ENCODE measurements at regions not wholly inside any gene's neighbourhood (a gene's known extent, or its start where the extent isn't known, plus 50 kb on each side); places are given as distances from the start of the nearest gene placed in this dataset.
A peak's percentile ranks its signal among the peaks of the same experiment; 100 is the strongest.

GRCh38 chr3:72214066-72214951 is 429.4 kb upstream of the PROK2 start:
- no peak for DNase-seq

- DNase-seq = no peak
Observed at GRCh38 chr3:72213296-72214065, 428.5 kb upstream of the PROK2 start.

- no peak for DNase-seq
Observed at GRCh38 chr3:72212396-72212795, 427.4 kb upstream of the PROK2 start.

DNA sequence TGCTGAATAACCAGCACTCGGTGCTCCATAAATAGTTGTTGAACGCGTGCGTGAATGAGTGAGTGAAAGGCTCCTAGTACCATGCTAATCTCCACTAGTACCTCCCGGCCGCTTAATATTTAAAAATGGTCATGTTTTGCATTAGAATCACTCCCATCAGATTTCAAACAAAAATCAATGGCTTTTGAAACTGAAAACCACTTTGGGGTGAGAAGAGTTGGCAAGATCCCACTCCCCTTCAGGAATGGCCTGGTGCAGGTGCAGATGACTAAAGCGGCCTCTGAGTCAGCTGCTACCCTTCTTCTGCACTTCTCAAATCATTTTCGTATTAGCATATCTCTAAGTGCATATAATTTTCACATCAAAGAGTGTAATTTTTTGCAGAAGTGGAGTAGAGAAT is 425.3 kb upstream of the PROK2 start:
- peak; percentile 12 for DNase-seq

GRCh38 chr3:72205297-72205826 is 420.4 kb upstream of the PROK2 start:
- no peak for DNase-seq

- DNase-seq = no peak
Observed at GRCh38 chr3:72204452-72204851, 419.5 kb upstream of the PROK2 start.

DNA sequence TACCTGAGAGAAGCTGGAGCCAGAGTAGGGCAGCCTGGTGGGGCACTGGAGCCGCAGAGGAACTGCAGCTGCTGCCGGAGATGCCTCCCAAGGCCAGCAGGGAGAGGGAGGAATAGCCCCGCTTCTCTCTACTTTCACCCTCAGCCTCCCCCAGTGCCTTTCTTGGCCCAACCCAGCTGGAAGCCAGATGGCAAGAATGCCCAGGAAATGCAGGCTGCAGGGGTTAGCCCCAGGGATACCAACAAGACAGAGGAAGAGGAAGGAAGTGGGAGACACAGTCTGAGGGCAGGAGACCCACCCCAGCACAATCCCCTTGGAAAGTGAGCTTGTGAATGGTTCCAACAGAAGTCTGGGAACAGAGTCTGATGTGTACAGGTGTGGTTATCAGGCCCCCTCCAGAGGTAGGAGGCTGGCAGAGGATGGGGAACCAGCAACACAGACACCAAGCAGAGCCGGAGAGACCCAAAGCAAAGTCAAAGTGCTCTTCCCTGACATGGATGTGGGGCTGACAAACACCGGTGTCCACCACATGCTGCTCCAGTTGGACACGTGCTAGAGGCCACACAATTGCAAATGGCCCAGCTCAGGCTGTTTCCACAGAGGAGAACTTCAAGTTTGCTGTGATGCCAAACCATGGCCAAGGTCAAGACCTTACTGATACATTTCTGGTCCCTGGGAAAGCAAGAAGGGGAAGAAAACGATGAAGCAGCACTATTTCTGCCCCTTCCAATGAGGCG is 418.8 kb upstream of the PROK2 start:
- no peak for DNase-seq

GRCh38 chr3:72203105-72203504 is 418.2 kb upstream of the PROK2 start:
- no peak for DNase-seq

GRCh38 chr3:72200332-72200731 is 415.4 kb upstream of the PROK2 start:
- no peak for DNase-seq

- DNase-seq = no peak
Observed at GRCh38 chr3:72199530-72199929, 414.6 kb upstream of the PROK2 start.

DNA sequence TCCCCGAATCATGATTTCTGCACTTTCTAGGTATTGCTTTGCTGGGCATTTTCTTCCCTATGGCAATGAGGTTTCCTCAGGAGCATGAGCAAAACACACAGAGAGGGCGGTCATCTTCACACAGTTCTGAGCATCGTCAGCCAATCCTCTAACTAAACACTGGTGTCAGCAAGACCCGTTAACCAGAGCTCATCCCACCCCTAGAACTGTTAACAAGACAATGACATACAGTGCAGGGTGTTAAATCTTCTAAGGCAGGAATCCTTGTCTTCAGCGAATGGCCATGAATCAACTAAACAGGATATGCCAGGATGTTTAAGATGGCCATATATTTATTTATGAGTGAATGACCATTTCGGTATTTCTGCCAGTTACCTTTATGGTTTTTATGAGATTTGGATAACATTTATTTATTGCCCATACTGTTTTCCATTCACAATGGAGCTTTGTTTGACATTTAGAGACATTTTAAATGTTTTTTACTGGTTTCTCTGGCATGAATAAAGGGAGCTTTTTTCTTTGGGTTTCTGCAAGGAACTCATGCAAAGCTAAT is 411.5 kb upstream of the PROK2 start:
- no peak for DNase-seq

GRCh38 chr3:72195895-72196294 is 410.9 kb upstream of the PROK2 start:
- DNase-seq = no peak

DNA sequence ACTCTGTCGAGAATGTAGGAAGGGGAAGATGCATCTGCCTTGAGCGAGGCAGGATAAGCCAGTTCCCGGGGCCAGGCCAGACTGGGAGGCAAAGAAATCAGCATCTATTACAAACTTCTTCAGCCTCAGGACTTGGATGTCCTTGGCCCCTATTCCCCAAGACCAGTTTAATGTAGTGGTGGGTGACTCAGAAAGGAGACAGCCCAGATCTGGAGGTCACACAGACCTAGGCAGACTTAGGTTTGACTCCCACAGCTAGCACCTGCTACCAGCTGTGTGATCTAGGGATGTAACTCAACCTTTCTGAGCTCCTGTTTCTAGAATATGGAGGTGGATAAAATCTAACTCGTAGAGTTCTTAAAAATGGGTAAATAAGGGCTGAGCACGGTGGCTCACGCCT is 409.5 kb upstream of the PROK2 start:
- DNase-seq = no peak

DNA sequence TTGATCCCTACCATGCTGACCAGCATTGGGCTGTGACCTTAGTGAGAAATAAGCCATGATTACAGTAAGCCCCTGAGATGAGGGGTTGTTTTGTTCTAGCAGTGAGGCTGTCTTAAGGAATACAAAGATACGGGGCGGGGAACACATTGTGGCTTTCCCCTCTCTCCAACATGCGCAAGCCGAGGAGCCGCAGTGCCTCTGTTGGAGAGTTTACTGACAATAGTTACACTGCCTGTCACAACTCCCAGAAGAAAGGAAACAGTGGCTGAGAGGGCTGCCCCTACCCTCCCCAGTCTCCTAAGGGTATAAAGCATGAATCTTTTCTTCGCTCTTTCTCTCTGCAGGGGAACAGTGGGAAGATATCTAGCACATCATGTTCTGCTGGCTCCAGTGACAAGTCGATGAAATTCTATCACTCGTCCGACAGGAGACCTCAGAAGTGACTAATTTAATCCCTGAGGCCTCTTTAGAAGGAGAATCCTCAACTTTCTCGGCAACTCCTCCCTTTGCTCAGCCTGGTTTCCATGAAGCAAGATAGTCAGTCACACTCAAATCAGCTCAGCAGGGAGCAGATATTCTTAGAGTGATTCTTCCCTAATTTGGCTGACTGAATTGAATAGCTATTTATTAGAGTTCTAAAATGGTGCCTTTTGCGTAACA is 409.0 kb upstream of the PROK2 start:
- DNase-seq = no peak

- DNase-seq = no peak
Observed at GRCh38 chr3:72192572-72192971, 407.6 kb upstream of the PROK2 start.

DNA sequence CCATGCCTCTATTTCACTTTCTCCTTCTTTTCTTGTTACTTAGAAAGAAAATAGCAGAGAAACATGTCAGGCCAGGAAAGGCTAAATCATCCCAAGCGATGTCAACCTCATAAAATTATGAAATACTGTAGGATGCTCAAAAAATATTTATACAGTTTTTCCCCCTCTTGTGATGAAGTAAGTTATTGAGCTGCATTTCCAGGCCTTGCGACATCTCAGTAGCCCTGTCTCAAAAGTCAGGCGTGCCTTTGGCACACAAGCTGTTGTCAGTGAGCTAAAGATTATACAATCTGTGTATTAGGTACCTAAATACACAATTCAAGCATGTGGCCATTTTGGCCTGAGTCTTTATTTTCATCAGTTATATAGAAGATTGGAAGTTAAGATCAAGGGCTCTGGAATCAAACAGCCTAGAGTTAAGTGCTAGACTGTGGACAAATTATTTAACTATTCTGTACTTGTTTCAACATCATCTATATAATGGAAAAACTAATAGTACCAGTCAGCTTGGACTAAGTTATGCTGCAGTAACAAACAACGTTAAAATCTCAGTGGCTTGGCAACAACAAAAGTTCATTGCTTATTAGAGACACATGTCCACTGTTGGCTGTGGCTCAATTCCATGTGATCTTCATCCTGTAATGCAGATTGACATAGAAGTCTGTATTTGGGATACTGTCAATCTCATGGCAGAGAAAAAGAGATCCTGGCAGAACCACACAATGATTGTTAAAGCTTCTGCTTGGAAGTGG is 406.4 kb upstream of the PROK2 start:
- no peak for DNase-seq

DNA sequence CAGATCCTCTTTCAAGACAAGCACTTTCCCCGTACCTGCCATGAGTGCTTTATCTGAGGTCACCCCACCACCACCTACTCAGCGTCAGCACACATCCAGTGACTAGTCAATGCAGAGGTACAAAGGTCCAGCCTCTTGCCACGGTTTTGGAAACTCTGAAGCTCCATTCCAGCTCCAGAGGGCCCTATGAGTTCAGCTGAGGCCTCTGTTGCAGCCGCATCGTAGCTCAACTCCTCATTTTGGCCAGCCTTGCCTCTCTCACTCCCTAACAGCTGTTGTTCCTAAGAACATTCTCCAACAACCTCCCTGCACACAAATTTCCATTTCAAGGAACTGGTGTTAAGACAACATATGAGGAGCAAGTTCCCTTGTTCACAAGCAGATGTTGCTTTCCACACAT is 405.1 kb upstream of the PROK2 start:
- no peak for DNase-seq

- no peak for DNase-seq
Observed at GRCh38 chr3:72189339-72189738, 404.4 kb upstream of the PROK2 start.

GRCh38 chr3:72188536-72188935 is 403.6 kb upstream of the PROK2 start:
- no peak for DNase-seq

DNA sequence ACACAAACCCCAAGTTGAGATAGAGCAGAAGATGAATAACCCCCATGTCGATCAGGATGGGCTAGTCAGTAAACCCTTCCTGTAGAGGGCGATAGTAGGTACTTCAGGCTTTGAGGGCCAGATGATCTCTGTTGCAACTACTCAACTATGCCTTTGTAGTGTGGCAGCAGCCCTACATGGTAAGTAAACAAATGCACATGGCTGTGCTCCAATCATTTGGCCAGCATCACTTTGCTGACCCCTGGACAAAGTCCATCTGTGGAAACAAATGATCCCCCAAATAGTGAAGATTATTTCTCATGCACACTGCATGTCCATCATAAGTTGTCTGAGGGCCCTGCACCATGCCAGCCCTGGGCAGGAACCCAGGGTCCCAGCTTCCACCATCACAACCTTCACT is 402.2 kb upstream of the PROK2 start:
- DNase-seq = no peak

- no peak for DNase-seq
Observed at GRCh38 chr3:72186400-72186855, 401.5 kb upstream of the PROK2 start.

Measured in NCI-H1105 treated with DMSO at 0.1 percent for 48 hours (cell line).